HG03280 (cell line): ENCODE measurements at regions not wholly inside any gene's neighbourhood (a gene's known extent, or its start where the extent isn't known, plus 50 kb on each side); places are given as distances from the start of the nearest gene placed in this dataset.

Experiments
- ATAC-seq: cut with Tn5 transposase; IDR thresholded peaks from one replicate; pipeline ENCODE4 v1.9.1; 2021; ENCODE audit warnings: mild to moderate bottlenecking, moderate library complexity; ENCODE audit not compliant: unreplicated experiment

DNA sequence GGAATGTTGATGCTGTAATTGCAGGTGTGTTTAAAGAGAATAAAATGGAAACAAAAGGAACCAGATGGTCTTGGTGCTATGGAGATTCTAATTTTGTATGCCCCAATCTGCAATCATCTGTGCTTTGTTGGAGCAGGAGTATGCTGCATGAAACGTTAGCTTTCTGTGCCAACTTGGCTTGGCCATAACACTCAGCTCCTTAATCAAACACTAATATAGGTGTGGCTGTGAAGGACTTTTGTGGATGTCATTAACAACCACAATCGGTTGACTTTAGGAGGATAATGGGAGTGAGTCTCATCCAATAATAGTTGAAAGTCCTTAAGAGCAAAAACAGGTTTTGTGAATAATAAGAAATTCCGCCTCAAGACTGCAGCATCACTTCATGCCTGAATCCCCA, 399.2 kb downstream of the NLGN4X start:
- ATAC-seq = no peak

GRCh38 chrX:5829060-5829459, 399.6 kb downstream of the NLGN4X start:
- no peak for ATAC-seq

DNA sequence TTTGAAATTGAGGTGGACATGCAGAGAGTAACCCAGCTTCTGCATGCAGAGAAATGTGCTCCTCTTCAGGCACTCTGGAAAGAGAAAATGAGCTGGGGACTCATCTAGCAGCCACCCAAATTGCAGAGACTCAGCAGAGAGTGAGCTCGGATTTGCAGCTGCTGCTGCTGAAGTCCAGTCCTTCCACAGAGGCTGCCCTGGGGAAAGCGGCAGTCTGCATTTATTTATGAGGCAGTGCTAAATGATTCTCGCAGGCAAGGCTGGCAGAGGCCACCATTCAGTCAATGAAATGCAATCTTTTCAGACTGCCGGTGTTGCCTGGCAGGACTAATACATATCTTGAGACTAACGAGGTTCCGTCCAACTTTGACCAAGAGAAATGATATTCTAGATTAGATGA, 404.8 kb downstream of the NLGN4X start:
- ATAC-seq = no peak

- no peak for ATAC-seq
Observed at GRCh38 chrX:5810636-5811035, 418.0 kb downstream of the NLGN4X start.

DNA sequence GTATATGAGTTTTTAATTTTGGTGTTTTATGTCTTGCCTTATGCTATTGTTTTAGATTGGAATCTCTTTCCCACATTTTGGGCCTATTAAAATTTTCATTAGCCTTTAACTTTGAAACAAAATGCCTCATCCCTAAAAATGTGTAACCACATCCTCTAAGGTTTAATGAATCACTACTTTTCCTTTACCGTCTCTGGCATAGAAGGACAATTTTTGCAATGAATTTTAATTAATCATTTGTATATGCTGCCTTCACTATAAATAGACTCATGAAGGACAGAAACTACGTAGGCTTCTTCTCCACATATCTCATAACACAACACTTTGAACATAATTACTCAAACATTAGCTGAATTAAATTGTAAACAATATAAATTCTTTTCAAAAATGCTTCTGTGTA, 421.5 kb downstream of the NLGN4X start:
- no peak for ATAC-seq

- no peak for ATAC-seq
Observed at GRCh38 chrX:5802391-5802790, 426.3 kb downstream of the NLGN4X start.

DNA sequence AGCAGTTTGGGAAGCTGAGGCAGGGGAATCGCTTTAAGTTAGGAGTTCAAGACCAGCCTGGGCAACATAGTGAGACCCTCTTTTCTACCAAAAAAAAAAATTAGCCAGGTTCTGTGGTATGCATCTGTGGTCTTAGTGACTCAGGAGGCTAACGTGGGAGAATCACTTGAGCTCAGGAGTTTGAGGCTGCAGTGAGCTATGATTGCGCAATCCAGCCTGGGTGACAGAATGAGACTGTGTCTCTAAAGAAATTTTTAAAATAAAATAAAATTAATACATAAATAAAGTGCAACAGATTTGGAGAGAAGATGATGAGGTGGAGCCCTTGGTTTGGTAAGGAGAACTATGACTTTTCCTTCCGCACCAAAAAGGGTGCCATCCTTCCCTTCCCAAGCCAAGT, 436.9 kb downstream of the NLGN4X start:
- ATAC-seq = no peak

- ATAC-seq = no peak
Observed at GRCh38 chrX:5788910-5789309, 439.8 kb downstream of the NLGN4X start.

DNA sequence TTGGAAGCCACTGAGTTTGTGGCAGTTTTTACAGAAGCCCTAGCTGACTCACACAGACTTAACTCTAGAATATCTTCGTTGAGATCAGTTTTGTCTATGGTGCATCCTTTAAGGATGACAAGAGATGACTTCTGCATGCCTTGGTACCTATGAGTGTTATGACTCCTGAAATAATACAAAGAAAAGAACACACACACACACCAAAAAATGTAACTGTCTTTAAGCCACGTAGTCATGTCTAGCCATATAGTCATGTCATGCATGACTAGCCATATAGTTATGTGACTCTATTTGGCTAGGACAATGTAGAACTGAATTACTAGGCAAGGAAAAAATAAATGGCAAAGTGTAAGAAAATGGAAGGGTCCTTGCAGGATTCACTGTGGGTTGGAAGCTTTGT, 447.8 kb downstream of the NLGN4X start:
- no peak for ATAC-seq

DNA sequence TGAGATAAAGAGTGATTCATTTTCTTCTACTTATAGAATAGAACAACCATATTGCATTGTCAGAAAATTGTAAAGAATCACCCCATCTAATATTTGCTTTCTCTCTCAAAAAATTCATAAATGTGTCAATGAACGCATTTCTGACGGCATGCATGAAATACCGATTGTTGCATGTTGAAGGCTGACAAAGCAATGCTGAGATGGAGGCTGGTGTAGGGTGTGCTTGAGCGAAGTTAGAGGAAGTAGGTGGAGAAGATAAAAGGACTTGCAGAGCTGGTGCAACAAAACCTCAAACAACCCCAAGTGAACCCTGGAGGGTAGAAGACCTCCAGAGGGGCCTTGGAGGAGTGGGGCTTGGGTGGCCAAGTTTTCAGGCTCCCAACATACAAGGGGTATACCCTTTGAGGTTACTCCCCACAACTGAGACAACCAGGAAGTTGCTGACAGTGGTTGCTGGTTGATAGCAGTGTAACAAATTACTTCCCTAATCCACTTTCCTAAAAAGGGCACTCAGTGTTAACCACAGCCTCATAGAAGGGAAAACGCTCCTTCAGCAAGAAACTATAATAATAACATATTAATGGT, 452.7 kb downstream of the NLGN4X start:
- ATAC-seq = no peak

DNA sequence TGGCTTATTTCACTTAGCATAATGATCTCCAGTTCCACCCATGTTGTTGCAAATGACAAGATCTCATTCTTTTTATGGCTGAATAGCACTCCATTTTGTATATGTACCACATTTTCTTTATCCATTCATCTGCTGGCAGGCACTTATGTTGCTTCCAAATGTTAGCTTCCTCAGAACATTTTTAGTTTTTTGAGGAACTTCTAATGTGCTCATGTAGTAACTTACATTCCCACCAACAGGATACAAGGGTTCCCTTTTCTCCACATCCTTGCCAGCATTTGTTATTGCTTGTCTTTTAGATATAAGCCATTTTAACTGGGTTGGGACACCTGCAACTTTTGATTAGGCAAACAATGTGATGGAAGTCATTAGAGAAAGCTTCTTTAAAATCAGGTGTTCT, 454.2 kb downstream of the NLGN4X start:
- no peak for ATAC-seq

DNA sequence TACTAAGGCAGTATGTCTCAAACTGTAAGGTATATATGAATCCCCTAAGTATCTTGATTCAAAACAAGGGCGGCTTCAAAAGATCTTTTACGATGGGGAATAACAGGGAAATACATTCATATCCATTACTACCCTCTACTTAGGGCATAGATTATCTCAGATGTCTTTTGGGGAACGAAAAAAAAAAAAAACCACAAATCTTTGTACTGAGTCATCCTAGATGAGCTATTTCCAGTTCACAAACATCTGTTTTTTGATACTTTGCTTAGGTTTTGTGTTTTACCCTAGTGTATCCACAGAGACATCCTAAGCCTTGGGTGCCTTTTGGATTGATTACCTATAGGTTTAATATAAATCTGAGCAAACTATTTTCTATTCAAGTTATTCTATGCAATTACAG, 457.2 kb downstream of the NLGN4X start:
- ATAC-seq = no peak

GRCh38 chrX:5756616-5757015, 472.1 kb downstream of the NLGN4X start:
- ATAC-seq = no peak

- no peak for ATAC-seq
Observed at GRCh38 chrX:5753291-5753690, 475.4 kb downstream of the NLGN4X start.

DNA sequence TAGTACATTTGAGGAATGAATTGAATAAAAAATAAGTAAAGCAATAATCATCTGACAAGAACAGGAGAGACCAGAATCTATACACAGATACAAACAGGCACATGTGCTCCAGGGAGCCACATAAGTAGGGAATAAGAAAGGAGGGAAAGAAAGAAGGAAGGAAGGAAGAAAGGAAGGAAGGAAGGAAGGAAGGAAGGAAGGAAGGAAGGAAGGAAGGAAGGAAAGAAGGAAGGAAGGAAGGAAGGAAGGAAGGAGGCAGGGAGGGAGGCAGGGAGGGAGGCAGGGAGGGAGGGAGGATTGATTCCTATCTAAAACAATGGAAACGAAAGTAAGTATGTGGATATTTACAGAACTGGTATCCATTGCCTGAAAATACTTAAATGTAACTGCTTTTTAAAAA, 475.8 kb downstream of the NLGN4X start:
- ATAC-seq = no peak

GRCh38 chrX:5748586-5749150, 480.0 kb downstream of the NLGN4X start:
- ATAC-seq = no peak

- ATAC-seq = no peak
Observed at GRCh38 chrX:5746231-5746630, 482.4 kb downstream of the NLGN4X start.

DNA sequence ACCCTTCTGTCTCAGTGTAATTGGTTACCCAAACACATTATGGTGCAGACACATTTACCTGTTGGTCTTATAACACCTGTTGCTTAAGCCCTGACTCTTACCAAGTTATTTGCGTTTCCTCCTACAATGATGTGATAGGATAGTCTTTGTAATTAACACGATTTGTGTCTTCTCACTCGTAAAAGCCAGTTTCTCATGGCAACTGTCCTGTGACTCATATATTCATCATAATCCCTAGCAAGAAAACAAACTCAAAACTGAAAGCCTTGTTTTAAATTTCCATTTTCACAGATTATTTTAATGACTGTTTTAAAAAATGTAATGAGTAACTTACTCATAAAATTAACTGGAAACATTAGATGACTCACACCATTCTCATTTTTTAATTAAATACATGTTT, 495.2 kb downstream of the NLGN4X start:
- ATAC-seq = no peak

DNA sequence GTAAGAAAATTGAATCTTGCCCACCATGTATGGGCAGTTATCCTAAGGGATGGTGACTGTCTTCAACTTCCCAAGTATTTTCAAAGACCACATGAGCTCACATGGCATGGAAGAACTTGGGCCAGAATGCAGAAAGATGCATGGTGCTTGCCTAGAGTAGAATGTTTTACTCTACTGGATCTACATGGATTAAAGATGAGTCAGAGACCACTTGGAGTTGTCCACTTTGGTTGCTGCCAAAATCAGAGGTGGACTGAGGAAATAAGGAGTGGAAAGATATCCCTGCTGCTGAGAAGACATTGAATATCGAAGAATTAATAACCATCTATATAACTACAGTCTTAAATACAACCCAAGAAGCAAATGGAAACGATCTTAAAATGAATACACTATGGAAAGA, 498.1 kb downstream of the NLGN4X start:
- no peak for ATAC-seq

DNA sequence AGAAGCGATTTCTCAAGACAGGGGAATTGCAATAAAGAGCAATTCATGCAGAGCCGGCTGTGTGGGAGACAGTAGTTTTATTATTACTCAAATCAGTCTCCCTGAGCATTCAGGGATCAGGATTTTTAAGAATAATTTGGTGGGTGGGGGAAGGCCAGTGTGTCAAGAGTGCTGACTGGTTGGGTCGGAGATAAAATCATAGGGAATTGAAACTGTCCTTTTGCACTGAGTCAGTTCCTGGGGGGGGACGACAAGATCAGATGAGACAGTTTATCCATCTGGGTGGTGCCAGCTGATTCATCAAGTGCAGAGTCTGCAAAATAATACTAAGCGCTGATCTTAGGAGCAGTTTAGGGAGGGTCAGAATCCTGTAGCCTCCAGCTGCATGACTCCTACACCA, 502.4 kb downstream of the NLGN4X start:
- no peak for ATAC-seq

- no peak for ATAC-seq
Observed at GRCh38 chrX:5724123-5724522, 504.5 kb downstream of the NLGN4X start.

DNA sequence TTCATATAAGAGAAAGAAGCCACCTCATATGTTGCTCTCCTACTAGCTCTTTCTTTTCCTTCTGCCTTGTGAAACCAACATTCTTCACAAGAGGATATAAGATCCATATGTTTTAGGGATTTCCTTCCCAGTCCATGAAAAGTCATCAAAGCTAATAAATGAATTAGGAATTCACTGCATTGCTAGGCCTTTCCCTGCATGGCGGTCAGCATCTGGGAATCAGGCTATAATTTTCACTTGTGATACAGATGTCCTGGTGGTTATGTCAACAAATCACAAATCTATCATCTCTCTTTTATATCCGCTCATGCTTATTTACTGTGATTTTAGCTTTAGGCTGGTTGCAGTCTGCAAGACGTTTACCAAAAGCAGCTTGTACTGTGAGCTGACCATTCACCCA, 510.0 kb downstream of the NLGN4X start:
- ATAC-seq = no peak

DNA sequence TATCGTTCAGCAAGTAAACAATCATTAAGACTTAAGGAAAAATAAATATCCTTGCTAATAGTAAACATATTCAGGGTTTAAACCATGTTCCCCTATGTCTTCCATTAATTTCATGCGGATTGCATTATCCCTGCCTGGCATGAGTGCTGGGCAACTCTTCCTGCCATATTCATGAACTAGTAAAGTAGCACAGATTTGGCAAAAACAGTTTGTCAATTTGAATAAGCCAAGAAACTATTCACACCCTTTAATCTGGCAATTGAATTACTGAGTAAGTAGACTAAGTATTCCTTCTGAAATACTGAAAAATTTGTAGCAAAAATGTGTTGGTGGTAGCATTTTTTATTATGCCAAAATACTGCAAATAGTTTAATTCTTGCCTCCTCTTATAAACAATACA, 512.0 kb downstream of the NLGN4X start:
- no peak for ATAC-seq
